Occipital lobe (tissue), 1 donor: ENCODE measurements at regions not wholly inside any gene's neighbourhood (a gene's known extent, or its start where the extent isn't known, plus 50 kb on each side); places are given as distances from the start of the nearest gene placed in this dataset.

ENCODE experiments used
- DNase-seq: peaks from one replicate; lab custom pipeline; 2025; lab: John Stamatoyannopoulos, UW

DNA sequence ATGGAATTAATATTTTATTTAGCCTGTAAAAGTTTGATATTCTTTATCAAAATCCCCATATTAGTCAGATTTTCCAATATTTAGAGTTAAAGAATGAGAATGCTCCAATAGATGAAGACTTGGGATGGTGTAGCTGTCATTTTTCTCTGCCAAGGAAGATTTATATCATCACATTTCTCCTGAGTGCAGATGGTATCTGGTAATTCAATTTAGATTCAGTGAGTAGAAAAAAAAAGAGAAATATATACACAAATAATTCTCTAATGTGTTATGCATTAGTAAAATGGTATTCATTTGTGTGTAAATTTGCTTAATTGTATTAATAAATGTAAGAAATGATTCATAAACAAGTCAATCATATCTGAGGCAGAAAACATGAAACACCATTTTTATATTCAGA is 1508.7 kb upstream of the PCDH20 start:
- DNase-seq: no peak

GRCh38 chr13:62920159-62920558 is 1504.5 kb upstream of the PCDH20 start:
- DNase-seq: no peak

DNA sequence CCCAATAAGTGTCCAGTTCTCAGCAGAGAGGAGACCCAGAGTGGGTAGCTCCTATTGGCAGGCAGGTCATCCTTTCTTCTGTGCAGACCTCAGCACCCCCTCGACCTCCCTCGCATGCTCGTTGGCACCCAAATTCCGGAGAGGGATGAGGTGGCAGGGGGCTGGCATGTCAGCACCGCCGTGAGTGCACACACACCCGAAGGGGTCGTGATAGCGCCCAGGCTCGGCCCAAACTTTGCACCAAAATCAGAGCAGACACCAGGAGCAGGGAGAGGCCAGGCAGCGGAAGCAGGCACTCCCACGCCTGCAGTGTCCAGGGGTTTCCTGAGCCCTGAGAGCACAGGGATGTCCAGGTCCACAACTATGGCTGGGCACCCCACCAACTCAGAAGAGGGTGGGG is 1503.8 kb upstream of the PCDH20 start:
- no peak for DNase-seq

- no peak for DNase-seq
Observed at GRCh38 chr13:62910541-62911060, 1495.0 kb upstream of the PCDH20 start.

- no peak for DNase-seq
Observed at GRCh38 chr13:62908321-62908720, 1492.7 kb upstream of the PCDH20 start.

DNA sequence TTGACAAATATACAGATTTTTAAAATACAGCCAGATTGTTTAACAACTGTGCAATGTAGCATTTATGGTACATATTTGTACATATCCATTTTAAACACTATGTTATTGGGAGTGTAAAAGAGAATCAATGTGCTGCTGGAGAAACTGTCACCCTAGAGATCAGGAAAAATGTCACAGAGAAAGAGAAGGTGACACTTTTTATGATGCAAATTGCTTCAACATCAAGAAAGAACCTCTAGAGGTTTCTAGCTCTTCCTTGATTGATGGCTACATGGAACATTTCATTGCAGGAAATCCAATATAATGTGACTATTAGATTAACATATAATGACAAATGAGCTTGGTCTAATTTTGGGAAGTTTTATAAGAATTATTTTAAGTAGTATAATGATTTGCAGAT is 1491.2 kb upstream of the PCDH20 start:
- DNase-seq: no peak

DNA sequence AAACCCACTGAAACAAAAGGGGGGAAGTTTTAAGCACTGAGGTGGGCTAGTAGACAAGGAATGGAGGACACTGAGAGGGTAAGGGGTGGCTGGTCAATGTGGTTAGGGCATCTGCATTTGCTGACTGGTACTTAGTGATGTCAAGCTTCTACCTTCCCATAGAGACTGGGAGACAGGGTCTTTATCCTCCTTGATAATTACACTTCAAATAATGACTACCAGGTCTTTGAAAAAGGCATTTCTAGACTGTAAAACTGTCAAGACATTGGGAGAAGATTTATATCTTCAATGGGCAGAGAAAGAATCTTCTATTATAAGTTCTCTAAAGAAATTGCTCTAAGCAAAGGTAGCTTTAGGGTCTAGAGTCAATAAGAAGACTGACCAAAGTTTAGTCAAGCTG is 1490.8 kb upstream of the PCDH20 start:
- no peak for DNase-seq

DNA sequence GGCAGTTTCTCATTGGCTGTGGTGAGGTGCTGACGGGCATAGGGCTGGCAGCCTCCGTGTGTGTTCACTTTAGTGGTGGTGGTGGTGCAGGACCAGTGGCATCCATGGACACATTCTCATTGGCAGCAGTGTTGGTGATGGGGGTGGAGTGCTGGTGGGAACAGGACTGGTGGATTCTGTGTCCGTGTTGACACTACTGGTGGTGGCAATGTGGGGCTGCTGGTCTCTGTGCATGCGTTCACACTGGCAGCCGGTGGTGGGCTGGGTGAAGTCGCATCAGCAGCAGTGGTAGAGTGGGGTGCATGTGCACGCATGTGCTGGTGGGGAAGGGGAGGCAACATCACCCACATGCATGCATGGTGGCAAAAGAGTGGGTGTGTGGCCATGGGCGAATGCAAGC is 1471.4 kb upstream of the PCDH20 start:
- DNase-seq: no peak

DNA sequence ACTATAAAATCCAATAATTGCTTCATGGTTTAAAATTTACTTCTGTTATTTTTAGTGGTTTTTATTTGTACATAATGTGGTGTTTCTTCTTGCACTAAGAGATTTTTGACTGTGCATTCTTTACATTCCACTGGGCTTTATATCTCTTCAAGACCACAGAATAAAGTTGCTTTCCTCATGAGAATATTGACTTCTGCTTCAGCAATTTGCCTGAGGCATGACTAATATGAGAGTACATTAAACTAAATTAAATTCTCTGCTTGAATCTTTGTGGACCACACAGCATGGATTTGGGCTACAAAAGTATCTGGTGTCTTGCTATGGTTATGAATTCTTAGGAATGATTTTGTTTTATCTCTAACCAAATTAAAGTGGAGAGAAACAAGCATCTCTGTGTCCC is 1463.4 kb upstream of the PCDH20 start:
- no peak for DNase-seq

- no peak for DNase-seq
Observed at GRCh38 chr13:62875118-62875640, 1459.5 kb upstream of the PCDH20 start.

- no peak for DNase-seq
Observed at GRCh38 chr13:62850331-62850730, 1434.7 kb upstream of the PCDH20 start.

- DNase-seq: no peak
Observed at GRCh38 chr13:62847520-62847919, 1431.9 kb upstream of the PCDH20 start.

- no peak for DNase-seq
Observed at GRCh38 chr13:62846302-62846701, 1430.7 kb upstream of the PCDH20 start.

- no peak for DNase-seq
Observed at GRCh38 chr13:62839338-62839737, 1423.7 kb upstream of the PCDH20 start.

DNA sequence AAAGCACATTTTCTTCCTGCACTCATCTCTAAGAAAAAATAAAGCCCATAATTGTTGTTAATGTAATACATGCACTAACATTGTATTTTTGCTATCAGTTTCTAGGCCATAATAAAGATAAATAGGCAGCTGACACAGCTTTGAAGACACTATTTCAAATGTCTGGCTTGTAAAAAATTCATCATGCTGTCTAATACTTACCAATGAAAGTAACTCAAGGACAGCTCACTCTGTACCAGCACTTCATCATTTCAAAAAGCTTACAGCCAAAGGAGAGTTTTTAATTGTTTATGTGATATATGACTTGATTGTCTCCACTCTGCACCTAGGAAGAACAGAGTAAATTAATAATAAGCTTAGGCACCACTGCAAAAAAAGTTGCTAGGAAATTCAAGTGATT is 1423.3 kb upstream of the PCDH20 start:
- no peak for DNase-seq

DNA sequence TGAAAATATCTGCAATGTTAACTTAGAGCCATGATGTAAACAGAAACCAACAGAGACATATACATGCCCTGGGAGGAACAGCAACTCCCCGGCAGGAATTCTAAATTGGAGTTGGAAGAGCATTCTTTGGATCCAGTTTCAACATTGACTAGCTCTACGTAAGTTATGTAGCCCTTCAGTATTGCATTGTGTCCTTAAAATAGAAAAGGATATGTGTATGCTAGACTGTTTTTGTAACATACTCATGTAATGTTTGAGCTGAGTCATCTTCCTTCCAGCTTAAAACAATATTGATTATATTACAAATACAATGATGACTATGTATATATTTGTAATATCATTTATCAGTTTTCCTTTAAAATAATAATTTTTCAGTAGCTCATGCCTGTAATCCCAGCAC is 1422.2 kb upstream of the PCDH20 start:
- no peak for DNase-seq

GRCh38 chr13:62829486-62829885 is 1413.8 kb upstream of the PCDH20 start:
- no peak for DNase-seq

DNA sequence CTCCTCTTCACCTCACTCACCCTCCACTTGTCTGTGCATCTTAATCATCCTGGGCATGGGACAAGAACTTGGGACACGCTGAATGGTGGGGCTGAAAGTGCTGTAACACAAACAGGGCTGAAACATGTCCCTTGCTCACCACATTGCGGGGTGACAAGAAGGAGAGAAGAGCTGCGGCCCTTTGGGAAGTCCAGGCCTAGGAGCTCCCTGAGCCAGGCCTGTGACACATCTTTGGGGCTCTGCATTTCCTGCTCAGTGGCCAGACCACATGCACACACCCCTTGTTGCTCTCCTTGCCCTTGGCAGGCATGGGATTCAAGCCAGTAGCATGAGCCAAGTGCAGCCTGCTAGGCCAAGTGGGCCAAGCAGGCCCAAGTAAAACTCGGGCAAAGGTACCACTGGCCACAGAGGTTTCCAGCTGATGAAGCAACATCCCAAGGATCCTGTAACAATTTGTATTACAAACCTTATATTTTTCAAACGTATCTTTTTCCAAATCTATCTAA is 1384.3 kb upstream of the PCDH20 start:
- DNase-seq: no peak

GRCh38 chr13:62799038-62799535 is 1383.4 kb upstream of the PCDH20 start:
- no peak for DNase-seq

DNA sequence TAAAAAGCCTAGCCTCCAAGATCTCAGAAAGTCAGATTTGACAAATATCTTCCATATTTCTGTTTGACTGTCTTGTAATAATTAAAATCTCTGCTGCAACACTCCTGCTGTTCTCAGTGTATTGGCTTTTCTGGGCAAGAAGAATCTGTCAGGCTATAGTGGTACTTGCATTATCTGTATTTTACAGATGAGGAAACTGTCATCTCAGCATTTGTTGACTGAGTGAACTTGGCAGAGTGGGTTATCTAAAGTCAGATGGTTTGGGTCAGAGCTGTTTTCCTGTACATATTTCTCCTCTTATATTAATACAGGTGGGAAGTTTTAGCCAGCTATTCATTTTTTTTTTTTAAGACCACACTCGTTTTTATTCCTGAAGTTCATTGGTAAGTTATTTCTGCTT is 1378.2 kb upstream of the PCDH20 start:
- DNase-seq: no peak

DNA sequence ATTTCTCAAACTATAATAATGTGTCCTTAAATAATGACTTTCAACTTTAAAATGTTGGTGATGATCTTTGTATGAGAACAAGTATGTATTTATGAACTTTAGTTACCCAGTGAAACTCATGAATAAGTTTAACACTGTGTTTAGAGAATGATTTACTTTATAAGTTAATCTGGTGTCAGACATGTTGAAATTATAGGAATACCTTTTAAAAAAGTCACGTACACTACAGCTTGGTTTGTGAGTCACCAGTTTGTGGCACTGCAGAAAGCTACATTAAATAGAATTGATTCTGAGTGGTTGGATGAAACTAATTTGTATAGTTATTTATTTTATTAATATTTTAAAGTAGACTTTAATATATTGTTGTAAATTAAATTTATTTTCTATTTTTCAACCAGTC is 1366.2 kb upstream of the PCDH20 start:
- DNase-seq: no peak

- DNase-seq: no peak
Observed at GRCh38 chr13:62779161-62779560, 1363.5 kb upstream of the PCDH20 start.

DNA sequence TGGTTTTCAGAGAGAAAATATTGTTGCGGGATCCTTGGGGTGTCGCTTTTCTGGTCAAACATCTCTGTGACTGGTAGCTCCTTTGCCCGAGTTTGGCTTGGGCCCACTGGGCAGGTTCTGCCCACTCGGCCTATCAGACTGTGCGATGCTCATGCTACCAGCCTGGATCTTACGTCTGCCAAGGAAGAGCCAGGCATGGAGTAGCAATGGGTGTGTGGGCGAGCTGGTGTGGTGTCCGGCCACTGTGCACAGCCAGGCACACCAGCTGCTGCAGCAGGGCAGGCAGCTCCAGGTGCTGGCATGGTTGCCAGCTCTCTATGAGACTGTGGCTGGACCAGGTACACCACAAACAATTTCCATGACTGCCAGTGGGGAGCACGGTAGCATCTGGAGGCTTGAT is 1351.8 kb upstream of the PCDH20 start:
- no peak for DNase-seq

DNA sequence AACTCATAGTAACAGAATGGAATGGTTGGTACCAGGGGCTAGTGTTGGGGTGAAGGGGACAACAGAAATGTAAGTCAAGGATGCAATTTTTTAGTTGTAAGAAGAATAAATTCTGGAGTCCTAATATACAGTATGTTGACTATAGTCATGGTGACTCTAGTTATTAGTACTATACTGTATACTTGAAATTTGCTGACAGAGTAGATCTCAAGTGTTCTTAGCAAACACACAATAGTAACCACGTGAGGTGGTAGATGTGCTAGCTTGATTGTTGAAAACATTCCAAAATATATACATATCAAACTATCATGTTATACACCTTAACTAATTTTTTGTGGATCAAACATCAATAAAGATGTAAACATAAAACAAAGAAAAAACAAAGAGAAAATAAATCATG is 1345.1 kb upstream of the PCDH20 start:
- no peak for DNase-seq
